ENCODE measurements at regions not wholly inside any gene's neighbourhood (a gene's known extent, or its start where the extent isn't known, plus 50 kb on each side); places are given as distances from the start of the nearest gene placed in this dataset.

DNA sequence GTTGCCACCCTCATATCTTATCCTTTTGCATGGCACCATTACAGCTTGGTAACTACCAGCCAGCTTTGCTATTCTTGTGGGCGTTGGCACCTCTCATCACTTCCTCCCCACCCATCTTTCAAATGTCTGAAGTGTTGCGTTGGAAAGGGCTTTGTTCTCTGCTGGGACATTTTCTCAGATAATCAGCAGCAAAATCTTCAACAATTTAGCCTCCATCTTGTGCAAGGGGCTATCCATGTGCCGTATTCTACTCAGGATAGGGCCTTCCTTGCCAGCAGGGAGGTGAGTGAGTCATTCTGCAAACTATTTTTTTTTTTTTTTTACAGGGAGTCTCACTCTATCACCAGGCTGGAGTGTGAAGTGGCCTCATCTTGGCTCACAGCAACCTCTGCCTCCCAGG, 62.1 kb upstream of the NUDT12 start:
- TF ChIP-seq TOX (CRISPR knock-in tag; IDR thresholded peaks at IDR 0.05; ENCODE audit: borderline replicate concordance) (no peak), GLIS3 (CRISPR knock-in tag; IDR thresholded peaks at IDR 0.05) (no peak), ZC3H10 (CRISPR knock-in tag; IDR thresholded peaks at IDR 0.05) (no peak), ZNF70 (CRISPR knock-in tag; IDR thresholded peaks at IDR 0.05) (no peak), SNAI2 (CRISPR knock-in tag; IDR thresholded peaks at IDR 0.05) (no peak), CSRNP3 (CRISPR knock-in tag; IDR thresholded peaks at IDR 0.05) (no peak), ZFP3 (CRISPR knock-in tag; IDR thresholded peaks at IDR 0.05) (no peak), RARB (CRISPR knock-in tag; IDR thresholded peaks at IDR 0.05) (no peak), ZFP30 (CRISPR knock-in tag; IDR thresholded peaks at IDR 0.05) (no peak), ZNF565 (CRISPR knock-in tag; conservative IDR thresholded peaks at IDR 0.05; ENCODE audit: low read depth) (no peak), POU6F1 (CRISPR knock-in tag; IDR thresholded peaks at IDR 0.05; ENCODE audit: borderline replicate concordance, low read depth) (no peak), OSR1 (CRISPR knock-in tag; IDR thresholded peaks at IDR 0.05) (no peak), BACH2 (CRISPR knock-in tag; IDR thresholded peaks at IDR 0.05; ENCODE audit: borderline replicate concordance) (no peak)
- TF ChIP-seq, protein P1, sequence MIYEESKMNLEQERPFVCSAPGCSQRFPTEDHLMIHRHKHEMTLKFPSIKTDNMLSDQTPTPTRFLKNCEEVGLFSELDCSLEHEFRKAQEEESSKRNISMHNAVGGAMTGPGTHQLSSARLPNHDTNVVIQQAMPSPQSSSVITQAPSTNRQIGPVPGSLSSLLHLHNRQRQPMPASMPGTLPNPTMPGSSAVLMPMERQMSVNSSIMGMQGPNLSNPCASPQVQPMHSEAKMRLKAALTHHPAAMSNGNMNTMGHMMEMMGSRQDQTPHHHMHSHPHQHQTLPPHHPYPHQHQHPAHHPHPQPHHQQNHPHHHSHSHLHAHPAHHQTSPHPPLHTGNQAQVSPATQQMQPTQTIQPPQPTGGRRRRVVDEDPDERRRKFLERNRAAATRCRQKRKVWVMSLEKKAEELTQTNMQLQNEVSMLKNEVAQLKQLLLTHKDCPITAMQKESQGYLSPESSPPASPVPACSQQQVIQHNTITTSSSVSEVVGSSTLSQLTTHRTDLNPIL (CRISPR knock-in tag; IDR thresholded peaks at IDR 0.05; ENCODE audit: low read depth), result no peak
- TF ChIP-seq, protein P2, sequence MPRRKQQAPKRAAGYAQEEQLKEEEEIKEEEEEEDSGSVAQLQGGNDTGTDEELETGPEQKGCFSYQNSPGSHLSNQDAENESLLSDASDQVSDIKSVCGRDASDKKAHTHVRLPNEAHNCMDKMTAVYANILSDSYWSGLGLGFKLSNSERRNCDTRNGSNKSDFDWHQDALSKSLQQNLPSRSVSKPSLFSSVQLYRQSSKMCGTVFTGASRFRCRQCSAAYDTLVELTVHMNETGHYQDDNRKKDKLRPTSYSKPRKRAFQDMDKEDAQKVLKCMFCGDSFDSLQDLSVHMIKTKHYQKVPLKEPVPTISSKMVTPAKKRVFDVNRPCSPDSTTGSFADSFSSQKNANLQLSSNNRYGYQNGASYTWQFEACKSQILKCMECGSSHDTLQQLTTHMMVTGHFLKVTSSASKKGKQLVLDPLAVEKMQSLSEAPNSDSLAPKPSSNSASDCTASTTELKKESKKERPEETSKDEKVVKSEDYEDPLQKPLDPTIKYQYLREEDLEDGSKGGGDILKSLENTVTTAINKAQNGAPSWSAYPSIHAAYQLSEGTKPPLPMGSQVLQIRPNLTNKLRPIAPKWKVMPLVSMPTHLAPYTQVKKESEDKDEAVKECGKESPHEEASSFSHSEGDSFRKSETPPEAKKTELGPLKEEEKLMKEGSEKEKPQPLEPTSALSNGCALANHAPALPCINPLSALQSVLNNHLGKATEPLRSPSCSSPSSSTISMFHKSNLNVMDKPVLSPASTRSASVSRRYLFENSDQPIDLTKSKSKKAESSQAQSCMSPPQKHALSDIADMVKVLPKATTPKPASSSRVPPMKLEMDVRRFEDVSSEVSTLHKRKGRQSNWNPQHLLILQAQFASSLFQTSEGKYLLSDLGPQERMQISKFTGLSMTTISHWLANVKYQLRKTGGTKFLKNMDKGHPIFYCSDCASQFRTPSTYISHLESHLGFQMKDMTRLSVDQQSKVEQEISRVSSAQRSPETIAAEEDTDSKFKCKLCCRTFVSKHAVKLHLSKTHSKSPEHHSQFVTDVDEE (CRISPR knock-in tag; IDR thresholded peaks at IDR 0.05), result no peak
- ATAC-seq, result no peak

DNA sequence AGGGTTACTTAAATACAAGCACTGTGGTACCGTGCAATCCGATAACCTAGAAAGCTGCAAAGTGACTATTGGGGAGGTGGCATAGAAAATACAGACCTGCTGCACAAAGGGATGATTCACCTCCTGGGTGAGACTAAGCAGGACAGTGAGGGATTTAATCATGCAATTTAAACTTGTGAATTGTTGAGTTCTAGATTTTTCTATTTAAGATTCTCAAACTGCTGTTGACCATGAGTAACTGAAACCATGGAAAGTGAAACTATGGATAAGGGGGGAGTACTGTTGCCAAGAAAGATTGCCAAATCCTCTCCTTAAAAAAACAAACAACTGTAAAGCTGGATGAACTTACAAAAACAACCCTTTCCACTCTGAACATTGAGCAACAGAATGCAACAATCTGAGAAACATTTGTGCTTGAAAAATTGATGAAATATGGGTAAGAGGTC, 61.5 kb upstream of the NUDT12 start:
- TF ChIP-seq ESRRG (CRISPR knock-in tag; IDR thresholded peaks at IDR 0.05) (no peak), OSR1 (CRISPR knock-in tag; IDR thresholded peaks at IDR 0.05) (no peak), TCF4 (CRISPR knock-in tag; IDR thresholded peaks at IDR 0.05; ENCODE audit: borderline replicate concordance) (no peak), ZNF70 (CRISPR knock-in tag; IDR thresholded peaks at IDR 0.05) (no peak), TOX (CRISPR knock-in tag; IDR thresholded peaks at IDR 0.05; ENCODE audit: borderline replicate concordance) (no peak), PATZ1 (CRISPR knock-in tag; IDR thresholded peaks at IDR 0.05; ENCODE audit: borderline replicate concordance) (no peak)
- TF ChIP-seq, protein P1 (CRISPR knock-in tag; IDR thresholded peaks at IDR 0.05; ENCODE audit: low read depth), result no peak
- ATAC-seq, result no peak

- no peak for ATAC-seq
- TF ChIP-seq BACH2 (CRISPR knock-in tag; IDR thresholded peaks at IDR 0.05; ENCODE audit: borderline replicate concordance), result no peak
- TF ChIP-seq CSRNP3 (CRISPR knock-in tag; IDR thresholded peaks at IDR 0.05), result no peak
- TF ChIP-seq ISL1 (CRISPR knock-in tag; IDR thresholded peaks at IDR 0.05), result no peak
- TF ChIP-seq CSDC2 (CRISPR knock-in tag; IDR thresholded peaks at IDR 0.05), result no peak
- TF ChIP-seq, protein P2 (CRISPR knock-in tag; IDR thresholded peaks at IDR 0.05), result no peak
- no peak for TF ChIP-seq ESRRG (CRISPR knock-in tag; IDR thresholded peaks at IDR 0.05)
- TF ChIP-seq ZC3H10 (CRISPR knock-in tag; IDR thresholded peaks at IDR 0.05), result no peak
- TF ChIP-seq ZFP30 (CRISPR knock-in tag; IDR thresholded peaks at IDR 0.05), result no peak
Observed at GRCh38 chr5:103623425-103623824, 60.8 kb upstream of the NUDT12 start.
